ENCODE measurements at regions not wholly inside any gene's neighbourhood (a gene's known extent, or its start where the extent isn't known, plus 50 kb on each side); places are given as distances from the start of the nearest gene placed in this dataset.

- no peak overlapping the region for H3K27ac ChIP-seq
- no peak for TF ChIP-seq CTCF (conservative IDR thresholded peaks at IDR 0.05)
Measured at GRCh38 chr6:8645212-8645611, 209.9 kb upstream of the SLC35B3 start.

DNA sequence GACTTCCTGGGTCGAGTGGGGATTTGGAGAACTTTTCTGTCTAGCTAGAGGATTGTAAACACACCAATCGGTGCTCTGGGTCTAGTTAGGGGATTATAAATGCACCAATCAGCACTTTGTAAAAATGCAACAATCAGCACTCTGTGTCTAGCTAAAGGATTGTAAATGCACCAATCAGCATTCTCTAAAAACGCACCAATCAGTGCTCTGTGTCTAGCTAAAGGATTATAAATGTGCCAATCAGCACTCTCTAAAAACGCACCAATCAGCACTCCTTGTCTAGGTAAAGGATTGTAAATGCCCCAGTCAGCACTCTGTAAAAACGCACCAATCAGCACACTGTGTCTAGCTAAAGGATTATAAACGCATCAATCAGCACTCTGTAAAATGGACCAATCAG is 209.0 kb upstream of the SLC35B3 start:
- no peak overlapping the region for H3K27ac ChIP-seq
- TF ChIP-seq CTCF (conservative IDR thresholded peaks at IDR 0.05) = no peak

DNA sequence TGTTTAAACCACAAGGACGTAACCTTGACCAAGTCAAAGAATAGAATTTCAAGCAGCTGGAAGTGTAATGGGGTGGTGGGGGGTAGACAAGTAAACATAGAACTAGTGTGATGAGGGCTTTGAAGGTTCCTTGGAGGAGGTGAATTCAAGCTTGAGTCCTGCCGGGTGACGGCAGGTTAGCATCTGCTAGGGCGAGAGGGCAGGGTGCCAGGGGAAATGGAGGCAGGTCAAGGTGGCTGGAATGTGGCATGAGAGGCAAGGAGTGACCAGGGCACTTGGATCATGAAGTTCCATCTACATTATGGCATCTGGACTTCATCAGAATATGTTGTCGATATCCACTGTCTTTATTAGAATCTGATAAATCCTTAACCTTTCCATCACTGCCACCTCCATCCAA is 207.5 kb upstream of the SLC35B3 start:
- TF ChIP-seq CTCF (conservative IDR thresholded peaks at IDR 0.05) = no peak
- H3K27ac ChIP-seq = no peak overlapping the region

DNA sequence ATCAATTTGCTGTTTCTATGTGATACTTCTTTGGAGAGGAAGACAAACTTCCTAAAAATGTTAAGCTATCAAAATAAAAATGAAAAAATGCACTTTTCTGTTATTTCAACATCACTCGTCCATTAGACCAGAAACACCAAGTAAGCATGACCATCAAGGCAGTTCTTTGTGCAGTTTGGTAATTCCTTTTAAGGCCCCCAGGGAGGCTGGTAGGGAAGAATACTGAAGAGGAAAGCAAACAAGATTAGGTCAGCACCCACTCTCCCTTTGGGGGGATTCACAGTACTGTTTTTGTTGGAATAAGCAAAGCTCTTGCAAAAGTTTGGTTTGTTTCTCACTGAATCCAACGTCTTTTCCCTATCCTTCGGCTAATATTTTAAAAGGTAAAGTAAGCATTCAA is 206.8 kb upstream of the SLC35B3 start:
- no peak for TF ChIP-seq CTCF (conservative IDR thresholded peaks at IDR 0.05)
- H3K27ac ChIP-seq = no peak overlapping the region

DNA sequence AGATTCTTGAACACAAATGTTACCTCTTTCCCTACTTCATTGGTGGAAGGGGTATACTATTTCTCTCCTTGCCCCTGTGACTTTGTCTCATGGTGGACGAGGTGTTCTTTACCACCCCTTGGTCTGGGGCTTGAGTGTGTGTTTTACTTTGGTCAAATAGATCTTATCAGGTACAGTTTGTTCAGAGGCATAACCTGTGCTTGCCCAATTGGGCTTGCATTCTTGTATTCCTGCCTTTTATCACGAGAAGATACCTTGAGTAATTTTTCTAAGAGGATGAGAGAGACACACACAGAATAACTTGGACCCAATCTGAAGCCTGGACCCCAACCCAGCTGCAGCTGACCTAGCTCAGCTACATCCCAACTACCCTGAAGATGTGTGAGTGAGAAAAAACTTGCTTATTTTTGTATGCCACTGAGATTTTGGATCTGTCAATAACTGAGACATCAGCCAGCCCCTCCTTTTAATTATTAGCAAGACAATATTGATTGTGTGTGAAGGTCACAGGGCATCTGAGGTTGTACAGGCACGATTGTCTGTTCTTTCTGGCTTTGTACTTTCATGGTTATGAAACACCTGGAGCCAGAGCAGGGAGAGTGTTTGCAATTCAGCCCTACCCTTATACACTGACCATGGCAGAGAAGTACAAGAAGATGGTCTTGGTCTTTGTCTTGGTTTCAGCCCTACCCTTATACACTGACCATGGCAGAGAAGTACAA is 204.7 kb upstream of the SLC35B3 start:
- TF ChIP-seq CTCF (conservative IDR thresholded peaks at IDR 0.05) = no peak
- no peak overlapping the region for H3K27ac ChIP-seq

DNA sequence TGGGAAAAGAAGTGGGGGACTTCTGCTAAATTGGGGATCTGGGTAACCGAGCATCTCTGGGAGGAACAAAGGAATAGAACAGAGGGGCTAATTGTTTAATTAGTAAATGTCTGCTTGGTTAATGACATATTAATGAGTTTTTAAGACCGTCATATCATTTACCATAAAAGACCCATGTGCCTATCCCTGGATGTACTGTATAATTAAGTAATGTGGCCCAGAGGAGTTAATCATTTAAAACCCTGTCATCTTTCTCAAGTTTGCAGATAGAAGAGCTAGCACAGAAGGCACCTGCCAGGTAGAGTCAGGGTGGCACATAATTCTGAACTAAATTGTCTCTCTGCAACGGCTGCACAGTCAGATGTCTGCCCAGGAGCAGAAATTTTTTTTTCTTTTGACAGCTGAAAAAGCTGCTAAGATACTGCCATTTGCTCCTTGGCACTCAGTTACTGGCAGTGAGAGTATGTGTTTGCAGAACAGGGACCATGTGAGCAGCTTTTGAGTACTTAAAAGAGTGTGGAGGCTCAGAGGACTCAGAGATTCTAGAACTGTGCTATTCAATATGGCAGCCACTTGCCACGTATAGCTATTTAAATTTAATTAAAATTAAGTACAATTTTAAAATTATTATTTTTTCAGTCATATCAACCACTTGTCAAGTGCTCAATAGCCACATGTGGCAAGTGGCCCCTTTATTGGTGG is 202.7 kb upstream of the SLC35B3 start:
- TF ChIP-seq CTCF (conservative IDR thresholded peaks at IDR 0.05) = no peak

GRCh38 chr6:8633762-8634161 is 198.4 kb upstream of the SLC35B3 start:
- no peak overlapping the region for H3K27ac ChIP-seq

More for the DNA sequence above, 202.7 kb upstream of the SLC35B3 start:
- H3K27ac ChIP-seq = no peak overlapping the region

More at GRCh38 chr6:8633762-8634161, 198.4 kb upstream of the SLC35B3 start:
- TF ChIP-seq CTCF (conservative IDR thresholded peaks at IDR 0.05) = no peak

Data from VCaP (cell line).